ENCODE measurements at regions not wholly inside any gene's neighbourhood (a gene's known extent, or its start where the extent isn't known, plus 50 kb on each side); places are given as distances from the start of the nearest gene placed in this dataset.

- intact Hi-C loops (cut with micrococcal nuclease), result no loop called here
- DNase-seq (ENCODE audit: unreplicated experiment), result no peak
- Mint-ChIP-seq H3K4me1 (ENCODE audit: insufficient read depth, unreplicated experiment) (no peaks in the 10 kb centered on the region), H3K27me3 (ENCODE audit: insufficient read depth, unreplicated experiment) (no peaks in the 10 kb centered on the region), H3K27ac (ENCODE audit: low read depth, unreplicated experiment) (no peak overlapping the region), H3K36me3 (ENCODE audit: insufficient read depth, unreplicated experiment) (no peaks in the 10 kb centered on the region), H3K4me3 (ENCODE audit: unreplicated experiment) (no peak overlapping the region), H3K9me3 (ENCODE audit: unreplicated experiment) (no peaks in the 10 kb centered on the region)
- TF ChIP-seq CTCF (IDR thresholded peaks at IDR 0.05; ENCODE audit: unreplicated experiment), result no peak
- POLR2A ChIA-PET, result no interaction called here
- no TSS peak for BruUV-seq (replicated peaks)
- CTCF ChIA-PET, result no interaction called here
Measured at GRCh38 chr2:145253492-145253891, 733.6 kb upstream of the ZEB2 start.

DNA sequence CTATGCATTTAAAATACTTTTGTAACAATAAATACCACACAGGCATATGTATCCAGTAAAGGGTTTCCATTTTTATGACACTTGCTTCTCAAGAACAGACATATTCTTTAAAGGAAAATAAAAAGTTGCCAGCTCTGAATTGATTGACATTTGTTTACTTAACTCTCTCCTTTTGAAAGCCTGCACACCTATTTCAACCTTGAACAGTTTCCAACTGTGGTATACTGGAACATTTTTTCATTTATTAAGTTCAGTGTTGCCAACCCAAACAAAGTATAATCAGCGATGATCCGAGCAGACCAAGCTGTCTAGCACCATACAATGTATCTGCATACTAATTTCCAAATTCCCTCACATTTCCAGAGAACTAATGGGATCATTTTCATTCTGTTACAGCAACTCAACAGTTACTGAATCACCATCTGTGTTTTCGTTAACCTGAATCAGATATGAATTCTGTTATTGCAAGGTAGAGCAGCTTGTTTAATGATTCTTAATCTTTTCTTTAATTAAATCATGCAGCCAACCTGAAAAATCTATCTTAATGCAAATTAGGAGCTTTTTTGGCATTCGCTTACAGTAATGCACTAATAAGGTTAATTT, 725.5 kb upstream of the ZEB2 start:
- DNase-seq (ENCODE audit: unreplicated experiment), result no peak
- Mint-ChIP-seq H3K36me3 (ENCODE audit: insufficient read depth, unreplicated experiment) (no peaks in the 10 kb centered on the region), H3K4me3 (ENCODE audit: unreplicated experiment) (no peak overlapping the region), H3K27ac (ENCODE audit: low read depth, unreplicated experiment) (no peak overlapping the region), H3K27me3 (ENCODE audit: insufficient read depth, unreplicated experiment) (no peaks in the 10 kb centered on the region), H3K9me3 (ENCODE audit: unreplicated experiment) (no peaks in the 10 kb centered on the region), H3K4me1 (ENCODE audit: insufficient read depth, unreplicated experiment) (peaks cover 5% of the 10 kb centered on the region)
- ChIA-PET POLR2A (no interaction called here), CTCF (no interaction called here)
- TF ChIP-seq CTCF (IDR thresholded peaks at IDR 0.05; ENCODE audit: unreplicated experiment), result no peak
- BruUV-seq (replicated peaks), result no TSS peak
- intact Hi-C loops (cut with micrococcal nuclease), result no loop called here

- no peak overlapping the region for H3K27ac Mint-ChIP-seq (ENCODE audit: low read depth, unreplicated experiment)
- POLR2A ChIA-PET, result no interaction called here
- intact Hi-C loops (cut with micrococcal nuclease), result no loop called here
Measured at GRCh38 chr2:145235312-145235711, 715.4 kb upstream of the ZEB2 start.

GRCh38 chr2:145230546-145230945, 710.6 kb upstream of the ZEB2 start:
- ChIA-PET POLR2A (no interaction called here), CTCF (no interaction called here)
- no peak for DNase-seq (ENCODE audit: unreplicated experiment)
- Mint-ChIP-seq H3K4me1 (ENCODE audit: insufficient read depth, unreplicated experiment) (no peaks in the 10 kb centered on the region), H3K36me3 (ENCODE audit: insufficient read depth, unreplicated experiment) (no peaks in the 10 kb centered on the region), H3K27me3 (ENCODE audit: insufficient read depth, unreplicated experiment) (no peaks in the 10 kb centered on the region), H3K4me3 (ENCODE audit: unreplicated experiment) (no peak overlapping the region), H3K27ac (ENCODE audit: low read depth, unreplicated experiment) (no peak overlapping the region), H3K9me3 (ENCODE audit: unreplicated experiment) (no peaks in the 10 kb centered on the region)
- BruUV-seq (replicated peaks), result no TSS peak
- TF ChIP-seq CTCF (IDR thresholded peaks at IDR 0.05; ENCODE audit: unreplicated experiment), result no peak
- intact Hi-C loops (cut with micrococcal nuclease), result no loop called here

More at GRCh38 chr2:145235312-145235711, 715.4 kb upstream of the ZEB2 start:
- CTCF ChIA-PET, result no interaction called here
- BruUV-seq (replicated peaks), result no TSS peak
- no peak for DNase-seq (ENCODE audit: unreplicated experiment)
- no peak for TF ChIP-seq CTCF (IDR thresholded peaks at IDR 0.05; ENCODE audit: unreplicated experiment)
- no peaks in the 10 kb centered on the region for H3K9me3 Mint-ChIP-seq (ENCODE audit: unreplicated experiment)
- H3K4me1 Mint-ChIP-seq (ENCODE audit: insufficient read depth, unreplicated experiment), result no peaks in the 10 kb centered on the region
- no peaks in the 10 kb centered on the region for H3K36me3 Mint-ChIP-seq (ENCODE audit: insufficient read depth, unreplicated experiment)
- H3K4me3 Mint-ChIP-seq (ENCODE audit: unreplicated experiment), result no peak overlapping the region
- no peaks in the 10 kb centered on the region for H3K27me3 Mint-ChIP-seq (ENCODE audit: insufficient read depth, unreplicated experiment)

Data from MCF 10A (cell line).